RPMI7951 (cell line): ENCODE measurements at regions not wholly inside any gene's neighbourhood (a gene's known extent, or its start where the extent isn't known, plus 50 kb on each side); places are given as distances from the start of the nearest gene placed in this dataset.
A peak's percentile ranks its signal among the peaks of the same experiment; 100 is the strongest.

Experiments
- DNase-seq: peaks from one replicate; pipeline ENCODE4 v3.0.0-alpha.2; 2012; ENCODE audit warnings: low read depth

DNA sequence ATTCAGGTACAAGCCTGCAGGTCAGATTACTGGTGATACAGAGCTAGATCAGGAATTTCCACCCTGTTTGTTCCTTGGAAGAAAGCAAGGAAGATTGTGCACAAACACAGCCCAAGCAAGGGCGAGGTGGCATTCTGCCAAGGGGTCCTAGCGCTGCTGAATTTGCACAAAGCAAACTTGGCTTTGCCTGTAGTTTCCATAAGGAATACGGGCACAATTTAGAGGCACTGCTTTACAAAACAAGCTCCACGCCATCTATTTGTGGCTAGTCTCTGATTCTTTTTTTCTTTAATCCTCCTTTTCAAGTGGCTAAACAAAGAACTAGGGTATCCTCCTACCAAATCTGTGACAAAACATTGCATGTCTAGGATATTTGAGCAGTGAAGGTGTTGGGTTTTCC is 195.5 kb upstream of the ACVR2A start:
- no peak for DNase-seq

DNA sequence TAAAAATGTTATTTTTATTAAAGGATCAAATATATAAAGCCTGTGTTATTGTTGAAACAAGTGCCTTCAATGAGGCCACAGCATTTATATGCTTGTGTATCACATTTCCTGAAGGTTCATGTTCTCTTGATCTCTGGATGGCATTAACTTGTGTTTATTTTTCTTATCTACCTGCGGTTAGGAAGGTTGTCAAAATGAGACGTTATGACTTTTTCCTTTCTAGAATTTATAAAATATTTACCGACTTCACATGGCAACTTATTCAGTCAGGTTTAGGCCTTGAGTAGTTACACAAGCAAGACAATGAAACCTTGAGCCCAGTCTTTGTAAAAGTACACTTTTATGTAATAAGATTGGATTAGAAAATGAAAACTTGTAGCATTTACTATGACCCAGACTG is 196.4 kb upstream of the ACVR2A start:
- DNase-seq, result no peak

DNA sequence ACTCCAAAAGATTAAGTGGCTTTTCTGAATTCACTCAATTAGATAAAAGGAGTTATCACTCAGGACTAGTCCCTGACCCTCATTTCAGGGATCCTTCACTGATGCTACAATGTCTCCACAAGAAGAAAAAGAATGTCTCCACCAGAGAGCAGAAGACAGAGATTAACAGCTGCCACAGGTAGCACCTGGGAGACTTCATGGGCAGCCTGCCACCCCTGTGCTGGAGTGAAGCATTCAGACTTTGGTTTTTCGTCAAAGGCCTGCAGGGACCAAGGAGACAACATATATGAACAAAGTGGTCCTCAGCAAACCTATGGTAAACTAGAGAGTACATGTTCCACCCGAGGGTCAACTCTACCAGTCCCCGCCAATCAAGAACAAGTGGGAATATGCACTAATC is 197.0 kb upstream of the ACVR2A start:
- DNase-seq, result no peak

DNA sequence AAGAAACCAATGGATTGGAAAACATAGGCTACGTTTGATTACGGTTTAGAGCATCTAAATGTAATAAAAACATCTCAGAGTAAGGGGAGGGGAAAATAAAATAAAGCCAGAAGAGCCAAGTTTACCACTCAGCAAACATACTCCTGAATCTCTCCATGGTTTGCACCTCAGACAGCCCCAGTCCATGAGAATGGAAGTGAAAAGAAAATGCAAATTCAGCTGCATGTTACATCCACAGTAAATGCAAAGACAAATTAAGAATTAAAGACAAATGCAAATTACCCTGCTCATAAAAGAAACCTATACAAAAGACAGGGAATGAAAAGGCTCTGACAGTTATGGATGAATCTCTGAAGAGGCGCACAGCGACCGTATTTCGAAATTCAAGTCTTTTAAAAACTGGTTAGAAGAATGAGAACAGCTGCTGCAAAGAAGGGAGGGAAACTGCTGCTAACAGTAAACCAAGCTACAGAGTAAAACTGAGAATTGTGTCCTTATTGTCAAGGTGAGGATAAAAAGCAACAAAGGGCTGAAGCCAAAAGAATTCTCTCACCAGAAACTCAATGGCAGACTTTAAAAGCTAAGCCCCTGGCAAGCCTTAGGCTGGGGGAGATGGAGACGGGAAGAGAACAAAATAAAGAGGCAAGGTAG is 197.9 kb upstream of the ACVR2A start:
- no peak for DNase-seq

DNA sequence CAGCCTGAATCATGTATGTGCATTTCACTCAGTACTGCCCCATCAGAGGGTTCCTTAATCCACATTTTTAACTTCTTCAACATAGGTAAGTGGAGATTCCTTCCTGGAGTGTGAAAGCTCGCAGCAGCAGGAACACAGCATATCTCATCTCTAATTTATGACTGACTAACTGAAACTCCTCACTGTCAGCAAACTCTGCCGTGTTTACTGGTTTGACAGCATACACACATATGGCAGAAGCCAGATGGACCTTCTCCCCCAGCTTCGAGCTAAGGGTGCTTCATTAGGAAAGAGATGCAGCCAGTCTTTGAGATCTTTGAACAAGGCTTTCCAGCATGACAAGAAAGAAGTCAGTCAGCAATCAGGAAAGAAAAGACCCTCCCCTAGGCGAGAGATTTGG is 200.3 kb upstream of the ACVR2A start:
- no peak for DNase-seq

DNA sequence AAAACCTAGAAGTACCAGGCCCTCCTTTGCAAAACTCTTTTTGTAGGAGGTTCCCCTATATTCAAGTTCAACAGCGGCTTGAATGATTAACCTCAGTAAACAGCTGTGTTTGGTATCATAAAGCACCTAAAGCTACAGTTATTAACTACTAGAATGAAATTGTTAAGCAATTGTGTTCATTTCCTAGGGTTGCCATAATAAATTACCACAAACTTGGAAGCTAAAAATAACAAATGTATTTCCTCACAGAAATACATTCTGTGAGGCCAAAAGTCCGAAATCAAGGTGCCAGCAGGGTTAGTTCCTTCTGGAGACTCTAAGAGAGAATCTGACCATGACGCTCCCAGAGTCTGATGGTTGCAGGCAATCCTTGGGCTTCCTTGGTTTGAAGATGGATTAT is 202.1 kb upstream of the ACVR2A start:
- no peak for DNase-seq

DNA sequence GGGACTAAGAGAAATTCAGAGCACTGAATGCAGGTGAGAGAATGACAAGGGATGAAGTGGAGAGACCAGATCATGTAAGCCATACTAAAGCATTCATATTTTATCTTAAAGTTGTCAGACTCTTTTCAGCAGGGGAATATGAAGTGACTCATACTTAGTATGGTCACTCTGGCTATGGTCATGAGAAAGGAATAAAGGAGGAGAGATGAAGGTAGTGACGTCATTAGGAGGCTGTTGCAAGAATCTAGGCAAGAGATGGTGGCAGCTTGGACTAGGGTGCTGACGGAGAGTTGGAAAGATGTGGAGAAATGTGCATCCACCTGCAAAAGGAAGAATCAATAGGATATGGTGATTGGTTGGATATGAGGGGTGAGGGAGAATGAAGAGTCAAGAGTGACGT is 203.2 kb upstream of the ACVR2A start:
- DNase-seq, result peak; percentile 31

DNA sequence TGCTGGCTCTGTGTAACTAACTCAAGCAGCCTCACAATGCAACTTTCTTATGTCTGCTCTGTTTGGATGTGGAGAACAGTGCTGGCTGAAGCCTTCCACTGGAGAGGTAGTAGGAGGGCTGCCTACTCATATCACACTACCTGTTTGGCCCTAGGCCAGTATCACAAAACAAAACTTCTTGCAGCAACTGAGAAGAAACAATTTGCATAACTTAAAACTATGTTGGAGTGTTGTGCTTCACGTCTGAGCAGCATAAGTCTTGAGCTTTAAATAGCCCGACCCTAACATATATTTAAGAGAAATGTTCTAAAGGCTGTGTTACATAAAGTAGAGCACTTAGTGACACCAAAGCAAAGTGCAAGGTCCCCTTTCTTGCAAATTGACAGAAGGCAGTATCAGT is 204.9 kb upstream of the ACVR2A start:
- DNase-seq, result no peak

DNA sequence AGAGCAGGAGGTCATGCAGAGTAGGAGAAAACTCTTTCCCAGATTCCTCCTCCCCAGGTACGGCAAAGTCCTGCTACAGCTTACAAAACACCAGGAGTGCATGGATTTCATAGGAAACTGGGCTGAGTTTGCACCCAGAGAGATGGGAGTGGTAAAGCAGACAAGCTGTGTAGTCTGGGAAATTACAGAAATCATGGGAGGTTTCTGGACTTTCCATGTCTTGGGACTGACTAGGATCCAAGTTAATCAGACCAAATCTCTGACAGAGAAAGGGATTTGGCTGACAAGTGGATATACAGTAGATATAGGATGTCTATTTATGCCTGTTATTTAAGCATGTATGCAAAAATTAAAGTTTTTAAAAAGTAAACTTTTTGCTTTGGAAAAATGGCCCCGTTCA is 205.4 kb upstream of the ACVR2A start:
- DNase-seq, result no peak

DNA sequence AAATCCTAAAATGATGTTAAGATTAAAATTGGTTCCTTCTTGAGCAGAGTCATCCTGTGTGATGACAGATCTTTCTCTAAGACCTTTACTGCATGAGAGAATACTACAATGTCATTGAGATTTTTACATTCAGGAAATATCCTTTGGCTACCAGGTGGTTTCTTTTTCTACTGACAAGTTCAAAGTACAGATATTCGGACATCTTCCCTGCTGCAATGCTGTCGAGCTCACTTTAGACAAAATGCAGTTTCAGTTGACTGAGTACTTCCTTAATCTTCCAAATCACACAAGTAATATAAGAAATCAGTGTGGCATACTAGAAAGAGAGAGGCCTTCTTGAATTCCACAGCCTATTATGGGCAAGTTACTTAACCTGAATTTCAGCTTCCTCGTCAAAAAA is 207.9 kb upstream of the ACVR2A start:
- no peak for DNase-seq

DNA sequence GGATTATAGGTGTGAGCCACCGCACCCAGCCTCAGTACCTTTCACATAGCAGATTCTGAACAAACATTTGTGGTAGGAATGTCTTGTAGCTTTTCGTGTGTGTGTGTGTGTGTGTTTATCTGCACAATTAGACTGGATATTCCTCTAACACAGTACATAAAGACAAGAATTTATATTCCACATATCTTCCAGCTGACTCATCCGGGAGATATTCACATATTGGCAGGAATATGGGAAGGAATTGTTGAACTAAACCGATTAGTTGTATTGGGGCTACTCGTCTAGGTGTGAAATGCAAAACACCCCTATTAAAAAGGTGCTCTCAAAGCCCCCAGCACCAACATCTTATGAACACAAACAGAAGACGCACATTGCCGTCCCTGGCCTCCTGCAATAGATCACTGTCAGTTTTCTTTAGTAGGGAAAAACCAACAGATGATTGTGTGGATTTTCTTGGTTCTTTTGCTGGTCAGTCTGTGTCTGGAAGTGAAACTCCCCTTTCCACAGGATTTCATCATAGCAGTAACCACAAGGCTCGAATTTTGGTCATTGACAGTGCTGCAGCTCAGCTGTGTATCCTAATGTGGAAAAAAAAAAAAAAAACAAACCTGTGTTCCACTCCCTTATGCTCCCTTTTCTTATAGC is 208.5 kb upstream of the ACVR2A start:
- DNase-seq, result peak; percentile 81

DNA sequence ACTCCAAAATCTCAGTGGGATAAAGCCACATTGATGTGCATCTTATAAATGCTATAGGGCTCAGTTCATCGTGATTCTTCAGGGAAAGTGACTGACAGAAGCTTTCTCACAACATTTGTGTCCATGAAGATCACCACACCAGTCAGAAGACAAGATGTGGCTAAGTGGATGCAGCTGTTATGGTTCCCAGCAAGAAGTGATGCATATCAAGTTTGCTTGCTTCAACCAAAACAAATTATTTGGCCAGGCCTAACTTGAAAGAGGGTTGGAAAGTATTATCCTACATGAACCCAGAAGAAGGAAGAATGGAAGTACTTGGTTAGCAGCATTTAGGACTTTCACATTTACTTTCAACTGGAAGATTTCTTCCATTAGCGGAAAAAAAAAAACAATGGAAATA is 210.0 kb upstream of the ACVR2A start:
- no peak for DNase-seq

DNA sequence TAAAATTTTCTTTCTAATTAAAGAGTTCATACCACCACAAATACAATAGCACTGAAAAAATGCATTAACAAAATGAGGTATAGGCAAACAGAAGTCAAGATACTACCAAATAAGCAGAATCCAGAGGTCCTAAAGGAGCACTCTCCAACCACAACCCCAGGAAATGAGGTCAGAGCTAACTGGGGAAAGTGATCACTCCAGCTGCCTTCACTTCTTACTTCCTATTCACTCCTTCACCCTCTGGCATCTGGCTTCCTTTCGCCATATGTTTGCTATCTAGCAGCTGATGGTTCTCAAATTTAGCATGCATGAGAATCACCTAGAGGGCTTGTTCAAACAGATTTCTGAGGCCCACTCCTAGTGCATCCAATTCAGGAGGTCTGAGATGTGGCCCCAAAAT is 212.6 kb upstream of the ACVR2A start:
- DNase-seq, result peak; percentile 56

DNA sequence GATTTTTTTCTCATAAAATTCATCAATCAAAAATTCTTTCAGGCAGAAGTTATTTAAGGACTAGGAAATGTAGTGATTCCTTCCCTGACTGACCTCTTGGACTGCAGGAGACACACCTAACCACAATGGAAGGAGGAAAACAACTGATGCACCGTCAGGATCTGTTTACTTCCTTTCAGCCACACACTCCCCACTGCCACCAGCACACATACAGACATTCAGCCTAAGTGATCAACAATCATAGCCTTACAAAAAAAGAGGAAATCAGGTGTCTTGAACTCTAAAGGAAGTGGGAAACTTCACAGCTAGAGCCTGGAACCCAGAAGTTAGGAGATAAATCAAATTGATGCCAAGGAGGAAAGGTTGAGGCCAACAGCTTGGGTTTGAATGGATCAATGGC is 213.5 kb upstream of the ACVR2A start:
- DNase-seq, result no peak

DNA sequence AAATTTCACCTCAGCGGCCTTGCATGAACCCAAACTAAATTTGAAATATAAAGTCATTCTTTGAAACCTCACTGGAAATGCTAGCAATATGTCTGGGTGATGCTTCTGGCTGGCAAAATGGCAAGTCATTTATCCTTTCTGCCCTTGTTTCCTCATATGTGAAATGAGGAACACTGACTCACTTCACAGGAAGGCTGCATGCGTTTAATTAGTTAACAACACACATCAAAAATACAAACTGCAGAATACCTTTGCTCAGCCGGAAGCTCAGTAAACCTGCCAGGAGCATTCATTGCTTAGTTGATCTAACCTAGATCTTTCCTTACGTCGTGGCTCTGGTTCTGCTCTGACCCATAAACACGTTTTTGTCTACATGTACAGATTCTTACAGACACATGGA is 214.2 kb upstream of the ACVR2A start:
- DNase-seq, result no peak

DNA sequence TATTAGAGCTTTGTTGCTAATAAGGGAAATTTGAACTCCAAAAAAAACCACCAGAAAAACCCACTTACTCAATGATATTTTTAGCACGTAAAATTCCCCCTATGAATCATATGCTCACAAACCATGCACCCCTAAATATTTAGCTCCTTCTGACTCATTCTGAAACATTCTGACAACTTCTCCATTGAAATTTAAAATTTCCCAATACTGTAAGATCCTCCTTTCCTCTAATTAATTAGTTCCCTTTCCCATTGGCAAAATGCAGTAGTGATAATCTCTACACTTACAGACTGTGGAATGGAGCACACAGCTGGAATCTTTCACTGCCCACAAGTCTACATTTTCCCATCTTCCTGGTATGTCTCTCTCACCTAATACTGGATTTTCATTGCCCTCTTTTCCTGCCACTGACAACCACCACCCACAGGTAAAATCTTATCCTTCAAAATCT is 215.8 kb upstream of the ACVR2A start:
- peak; percentile 15 for DNase-seq

DNA sequence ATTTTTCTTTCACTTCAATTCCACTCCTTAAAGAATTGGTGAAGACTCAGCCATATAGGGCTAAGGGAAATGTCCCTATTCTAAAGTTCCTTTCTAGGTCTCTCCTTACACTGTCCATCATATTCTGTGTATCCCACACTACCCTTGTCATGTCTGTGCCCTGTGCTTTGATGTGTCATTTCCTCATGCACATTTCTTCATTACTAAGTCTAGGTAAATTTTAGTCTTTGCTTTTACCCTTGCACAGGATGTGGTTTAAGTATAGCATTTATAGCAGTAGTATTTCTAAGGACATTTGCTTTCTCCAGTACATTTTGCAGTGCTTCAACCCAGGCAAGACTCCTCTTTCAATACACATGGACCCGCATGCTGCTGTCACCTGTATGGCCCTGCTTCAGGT is 221.5 kb upstream of the ACVR2A start:
- peak; percentile 25 for DNase-seq

DNA sequence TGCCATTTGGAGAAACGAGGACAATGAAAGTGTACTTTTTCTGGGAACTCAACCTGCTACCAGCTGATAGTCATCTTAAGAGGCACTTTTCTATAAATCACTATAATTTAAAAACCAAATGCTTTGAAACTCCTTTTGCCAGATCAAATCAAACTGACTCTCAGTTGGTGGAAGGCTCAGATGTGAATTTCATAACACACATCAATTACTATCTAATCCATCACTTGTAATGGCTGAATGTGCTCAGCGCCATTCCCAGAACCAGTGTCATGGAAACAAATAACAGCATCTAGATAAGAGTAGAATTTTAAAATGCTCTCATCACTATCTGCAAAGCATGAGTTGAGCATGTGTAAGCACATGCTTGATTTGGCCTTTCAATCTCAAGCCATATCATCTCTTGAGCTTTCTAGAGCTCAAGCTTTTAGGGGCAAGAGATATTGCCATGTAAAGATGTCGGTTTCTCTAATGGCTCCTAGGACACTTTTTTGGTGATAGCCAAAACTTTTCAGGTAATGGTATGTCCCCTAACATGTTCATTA is 223.1 kb upstream of the ACVR2A start:
- DNase-seq, result no peak

DNA sequence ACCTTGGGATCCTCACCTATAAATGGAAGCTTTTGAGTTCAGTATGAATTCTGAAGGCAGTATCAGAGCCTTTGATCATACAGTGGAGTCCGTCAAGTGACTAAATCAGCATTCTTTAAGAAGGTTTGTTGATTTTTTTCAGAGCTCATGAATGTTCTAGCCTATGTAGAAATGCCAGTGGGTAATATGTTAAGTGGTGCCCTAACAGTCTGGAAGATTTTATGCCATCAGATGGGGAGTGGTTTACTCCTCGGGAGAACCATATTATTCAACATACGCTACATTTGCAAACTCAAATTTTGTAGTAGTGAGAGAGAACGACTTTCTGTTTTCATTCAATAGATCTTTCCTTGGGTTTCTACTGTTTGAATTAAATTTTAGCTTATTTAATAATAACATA is 225.0 kb upstream of the ACVR2A start:
- no peak for DNase-seq

DNA sequence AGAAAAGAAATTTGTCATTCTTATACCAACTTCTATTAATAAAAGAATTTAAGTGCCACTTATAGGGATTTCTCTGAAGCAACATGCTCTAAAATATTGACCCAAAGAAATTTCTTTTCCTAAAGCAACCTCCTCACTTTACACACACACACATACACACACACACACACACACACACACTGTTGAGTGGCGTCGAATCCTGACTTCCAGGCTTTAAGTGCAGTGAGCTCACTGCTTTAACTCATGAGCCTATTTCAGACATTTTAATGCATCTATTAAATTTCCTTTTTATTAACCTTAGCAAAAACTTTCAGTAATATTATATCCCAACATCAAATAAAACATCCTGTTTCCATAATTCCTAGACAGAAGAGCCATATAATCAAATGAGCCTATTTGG is 229.1 kb upstream of the ACVR2A start:
- DNase-seq, result no peak

DNA sequence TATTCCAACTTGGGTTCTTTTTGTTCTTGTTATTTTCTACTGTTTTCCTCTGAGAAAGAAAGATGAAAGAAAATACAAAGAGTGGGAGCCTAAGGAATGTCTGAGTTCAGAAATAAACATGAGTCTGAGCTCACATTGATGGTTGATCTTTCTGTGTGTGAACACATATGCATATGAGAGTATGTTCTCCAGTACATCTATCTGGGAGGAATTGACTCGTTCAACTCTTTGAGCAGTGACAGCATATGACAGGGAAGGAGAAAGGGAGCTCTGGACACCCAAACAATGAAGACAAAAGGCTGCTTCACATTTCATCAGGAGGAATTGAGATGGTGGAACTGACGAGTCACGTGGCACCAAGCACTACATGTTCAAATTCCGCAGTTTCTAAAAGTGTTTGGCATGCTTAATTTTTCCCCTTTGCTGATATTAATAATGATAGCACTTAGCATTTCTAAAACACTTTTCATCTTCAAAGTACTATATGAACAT is 229.8 kb upstream of the ACVR2A start:
- no peak for DNase-seq

DNA sequence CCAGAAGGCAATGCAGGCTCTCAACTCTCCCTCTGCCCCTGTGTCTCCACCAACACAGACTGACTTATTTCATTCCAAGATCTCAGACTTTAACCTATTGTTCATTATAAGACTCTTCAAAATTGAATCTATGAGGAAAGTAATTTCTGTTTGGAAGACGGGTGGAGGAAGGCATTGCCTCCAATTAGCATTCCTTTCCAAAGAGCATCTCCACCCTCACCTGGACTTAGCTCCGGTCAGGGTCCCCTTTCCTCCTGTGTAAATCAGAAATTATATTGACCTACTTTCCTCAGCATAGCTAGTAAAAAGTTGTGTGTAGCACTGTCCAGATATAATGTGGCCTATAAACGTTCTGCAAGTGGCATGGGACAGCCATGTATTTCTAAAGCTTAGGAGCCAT is 230.4 kb upstream of the ACVR2A start:
- no peak for DNase-seq

DNA sequence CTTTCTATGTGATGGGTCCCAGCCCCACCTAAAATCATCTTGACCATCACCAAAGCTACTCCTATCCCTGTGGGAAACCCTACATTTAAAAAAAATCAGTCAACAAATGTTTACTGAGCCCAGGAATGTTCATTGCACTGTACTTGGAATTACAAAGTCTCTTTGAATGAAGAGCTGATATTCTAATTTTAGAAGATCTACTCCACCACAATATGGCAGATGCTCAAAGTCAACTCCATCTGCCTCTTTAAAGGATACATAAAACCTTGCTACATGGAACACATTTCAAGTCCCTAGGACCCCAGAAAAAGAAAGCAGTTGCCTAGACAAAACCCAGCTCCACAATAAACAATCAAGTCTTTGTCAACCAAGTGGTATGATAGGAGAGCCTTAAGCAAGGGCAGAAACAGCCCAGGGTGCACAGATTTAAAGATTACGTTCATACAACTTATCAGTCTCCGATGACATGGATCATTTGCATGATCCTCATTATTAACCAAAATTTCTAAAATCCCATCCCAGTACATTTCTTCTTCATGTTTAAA is 234.3 kb upstream of the ACVR2A start:
- DNase-seq, result no peak
